Kidney epithelial cell (primary cell): ENCODE measurements at regions not wholly inside any gene's neighbourhood (a gene's known extent, or its start where the extent isn't known, plus 50 kb on each side); places are given as distances from the start of the nearest gene placed in this dataset.
"Not testable (repeated sequence)": the region's sequence is repeated elsewhere in the genome, so short reads cannot be mapped to it uniquely, and the experiment has no call there.

Source experiments
- DNase-seq: peaks from one replicate; pipeline ENCODE4 v3.0.0-alpha.2; 2010; ENCODE audit warnings: low read depth
- H3K27me3 ChIP-seq: 2 replicates; pipeline ENCODE4 v1.6.0; 2011; ENCODE audit warnings: low read length; ENCODE audit not compliant: control insufficient read depth, insufficient read depth
- H3K36me3 ChIP-seq: 2 replicates; pipeline ENCODE4 v1.5.1; 2011; ENCODE audit warnings: low read length; ENCODE audit not compliant: control insufficient read depth, insufficient read depth
- H3K4me3 ChIP-seq: 2 replicates; pipeline ENCODE4 v1.5.1; 2011; ENCODE audit warnings: low read depth, mild to moderate bottlenecking, control low read depth, low read length
- CTCF ChIP-seq: IDR thresholded peaks from 2 replicates; pipeline ENCODE4 v1.5.1; 2011; ENCODE audit warnings: mild to moderate bottlenecking, moderate library complexity, low read length, control low read depth, inconsistent platforms; ENCODE audit not compliant: insufficient read depth, poor library complexity, severe bottlenecking

GRCh38 chr10:53358536-53358935 is 586.0 kb upstream of the MBL2 start:
- H3K4me3 ChIP-seq, result no peak overlapping the region
- no peaks in the 10 kb centered on the region for H3K36me3 ChIP-seq
- H3K27me3 ChIP-seq, result no peaks in the 10 kb centered on the region
- no peak for TF ChIP-seq CTCF
- no peak for DNase-seq

- H3K27me3 ChIP-seq, result no peaks in the 10 kb centered on the region
- no peak for DNase-seq
- TF ChIP-seq CTCF, result no peak
- no peak overlapping the region for H3K4me3 ChIP-seq
- no peaks in the 10 kb centered on the region for H3K36me3 ChIP-seq
Measured at GRCh38 chr10:53357587-53357986, 585.0 kb upstream of the MBL2 start.

GRCh38 chr10:53356616-53357349 is 584.2 kb upstream of the MBL2 start:
- no peak for DNase-seq
- Histone ChIP-seq H3K36me3 (no peaks in the 10 kb centered on the region), H3K4me3 (no peak overlapping the region), H3K27me3 (no peaks in the 10 kb centered on the region)
- TF ChIP-seq CTCF, result no peak

GRCh38 chr10:53342531-53342930 is 569.9 kb upstream of the MBL2 start:
- H3K27me3 ChIP-seq, DNase-seq, H3K4me3 ChIP-seq, H3K36me3 ChIP-seq: not testable (repeated sequence)

GRCh38 chr10:53338199-53338598 is 565.6 kb upstream of the MBL2 start:
- not testable (repeated sequence) for DNase-seq, H3K36me3 ChIP-seq, H3K4me3 ChIP-seq, H3K27me3 ChIP-seq

- not testable (repeated sequence) for H3K4me3 ChIP-seq, DNase-seq, H3K36me3 ChIP-seq, H3K27me3 ChIP-seq
Measured at GRCh38 chr10:53335803-53336422, 563.3 kb upstream of the MBL2 start.

GRCh38 chr10:53331460-53331859 is 558.9 kb upstream of the MBL2 start:
- Histone ChIP-seq H3K4me3 (no peak overlapping the region), H3K36me3 (no peaks in the 10 kb centered on the region), H3K27me3 (no peaks in the 10 kb centered on the region)
- no peak for DNase-seq
- no peak for TF ChIP-seq CTCF

GRCh38 chr10:53326401-53327305 is 554.1 kb upstream of the MBL2 start:
- H3K27me3 ChIP-seq, DNase-seq, H3K4me3 ChIP-seq, H3K36me3 ChIP-seq: not testable (repeated sequence)
